ENCODE measurements at regions not wholly inside any gene's neighbourhood (a gene's known extent, or its start where the extent isn't known, plus 50 kb on each side); places are given as distances from the start of the nearest gene placed in this dataset.

- no peak for ATAC-seq
- no peak for DNase-seq
- no peaks in the 10 kb centered on the region for H3K9me3 ChIP-seq
- no peaks in the 10 kb centered on the region for H3K36me3 ChIP-seq
- no peak overlapping the region for H3K27ac ChIP-seq
- intact Hi-C loops (cut with DNase I), result no loop called here
- no peaks in the 10 kb centered on the region for H3K27me3 ChIP-seq
- TF ChIP-seq, protein P1, sequence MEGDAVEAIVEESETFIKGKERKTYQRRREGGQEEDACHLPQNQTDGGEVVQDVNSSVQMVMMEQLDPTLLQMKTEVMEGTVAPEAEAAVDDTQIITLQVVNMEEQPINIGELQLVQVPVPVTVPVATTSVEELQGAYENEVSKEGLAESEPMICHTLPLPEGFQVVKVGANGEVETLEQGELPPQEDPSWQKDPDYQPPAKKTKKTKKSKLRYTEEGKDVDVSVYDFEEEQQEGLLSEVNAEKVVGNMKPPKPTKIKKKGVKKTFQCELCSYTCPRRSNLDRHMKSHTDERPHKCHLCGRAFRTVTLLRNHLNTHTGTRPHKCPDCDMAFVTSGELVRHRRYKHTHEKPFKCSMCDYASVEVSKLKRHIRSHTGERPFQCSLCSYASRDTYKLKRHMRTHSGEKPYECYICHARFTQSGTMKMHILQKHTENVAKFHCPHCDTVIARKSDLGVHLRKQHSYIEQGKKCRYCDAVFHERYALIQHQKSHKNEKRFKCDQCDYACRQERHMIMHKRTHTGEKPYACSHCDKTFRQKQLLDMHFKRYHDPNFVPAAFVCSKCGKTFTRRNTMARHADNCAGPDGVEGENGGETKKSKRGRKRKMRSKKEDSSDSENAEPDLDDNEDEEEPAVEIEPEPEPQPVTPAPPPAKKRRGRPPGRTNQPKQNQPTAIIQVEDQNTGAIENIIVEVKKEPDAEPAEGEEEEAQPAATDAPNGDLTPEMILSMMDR (IDR thresholded peaks at IDR 0.05), result no peak
- H3K4me3 ChIP-seq, result no peak overlapping the region
- WGBS, 2 donors, result 78% methylated on average over 2 of the region's 2 CpGs
- peaks cover 0 to 5% (median 0%) of the 10 kb centered on the region in 9 donors for H3K4me1 ChIP-seq
These were observed 236.8 kb upstream of the MARCKS start for GRCh38 chr6:113620386-113620785.

GRCh38 chr6:113622254-113622653 is 234.9 kb upstream of the MARCKS start:
- Histone ChIP-seq H3K4me3 (no peak overlapping the region), H3K27me3 (no peaks in the 10 kb centered on the region), H3K4me1 (peaks cover 0 to 5% (median 0%) of the 10 kb centered on the region in 9 donors), H3K27ac (no peak overlapping the region), H3K36me3 (no peaks in the 10 kb centered on the region), H3K9me3 (no peaks in the 10 kb centered on the region)
- DNase-seq (no peak), ATAC-seq (no peak)
- WGBS, 2 donors, result 79 to 88% methylated on average over 5 of the region's 5 CpGs
- TF ChIP-seq, protein P1 (IDR thresholded peaks at IDR 0.05), result no peak
- intact Hi-C loops (cut with DNase I), result no loop called here

- Histone ChIP-seq H3K4me1 (peaks cover 0 to 5% (median 0%) of the 10 kb centered on the region in 9 donors), H3K4me3 (no peak overlapping the region), H3K27me3 (no peaks in the 10 kb centered on the region), H3K27ac (no peak overlapping the region), H3K36me3 (no peaks in the 10 kb centered on the region), H3K9me3 (no peaks in the 10 kb centered on the region)
- DNase-seq (no peak), ATAC-seq (no peak)
- TF ChIP-seq, protein P1 (IDR thresholded peaks at IDR 0.05), result no peak
- intact Hi-C loops (cut with DNase I), result no loop called here
These were observed 234.0 kb upstream of the MARCKS start for GRCh38 chr6:113623129-113623528.

- Histone ChIP-seq H3K4me3 (no peak overlapping the region), H3K27ac (no peak overlapping the region), H3K4me1 (peaks cover 0 to 20% (median 14%) of the 10 kb centered on the region in 9 donors), H3K27me3 (no peaks in the 10 kb centered on the region), H3K9me3 (no peaks in the 10 kb centered on the region), H3K36me3 (no peaks in the 10 kb centered on the region)
- no peak for DNase-seq
- WGBS, 2 donors, result 92% methylated on average over 3 of the region's 3 CpGs
- TF ChIP-seq, protein P1 (IDR thresholded peaks at IDR 0.05), result no peak
- no peak for ATAC-seq
- intact Hi-C loops (cut with DNase I), result no loop called here
These were observed 231.3 kb upstream of the MARCKS start for GRCh38 chr6:113625850-113626249.

GRCh38 chr6:113626475-113626874 is 230.7 kb upstream of the MARCKS start:
- Histone ChIP-seq H3K27me3 (no peaks in the 10 kb centered on the region), H3K4me1 (peaks cover 0 to 26% (median 20%) of the 10 kb centered on the region in 9 donors), H3K36me3 (no peaks in the 10 kb centered on the region), H3K9me3 (no peaks in the 10 kb centered on the region), H3K4me3 (no peak overlapping the region), H3K27ac (no peak overlapping the region)
- TF ChIP-seq, protein P1 (IDR thresholded peaks at IDR 0.05), result no peak
- no peak for DNase-seq
- intact Hi-C loops (cut with DNase I), result no loop called here
- no peak for ATAC-seq
- WGBS, 2 donors, result 84 to 94% methylated on average over 1 of the region's 1 CpG
